Spleen (tissue), 7 donors: ENCODE measurements at regions not wholly inside any gene's neighbourhood (a gene's known extent, or its start where the extent isn't known, plus 50 kb on each side); places are given as distances from the start of the nearest gene placed in this dataset.

Source experiments
- CTCF ChIP-seq, 11 experiments: fragments of 200-600 bp in 7 of 11; fragments of 450-650 bp in 4 of 11; sonication (generic) in 4 of 11; IDR thresholded peaks in 8 of 11; conservative IDR thresholded peaks in 3 of 11; 1 replicate in 7 of 11; 2 replicates in 4 of 11; pipeline versions ENCODE4 v1.4.0 to v1.8.0; 2016 to 2021; ENCODE audit warnings: antibody characterized with exemption in 11 of 11, inconsistent platforms in 4 of 11, mild to moderate bottlenecking in 1 of 11
- POLR2A ChIP-seq, 3 donors: fragments of 450-650 bp; IDR thresholded peaks; one replicate each; pipeline ENCODE4 v1.5.1; 2017; ENCODE audit warnings: antibody characterized with exemption in 3 of 3, mild to moderate bottlenecking in 1 of 3
- POLR2AphosphoS5 ChIP-seq, 3 donors: sonication (generic); formaldehyde crosslinking; IDR thresholded peaks; one replicate each; pipeline ENCODE4 v1.5.1; 2017; ENCODE audit warnings: antibody characterized with exemption in 3 of 3
- donor health status: DM: no; HTN: no; CAD: no; lungs with moderate emphysema.
- donor health status: DM: no; HTN: no; CAD: no.
- donor health status: DM: no; HTN: no; CAD: no.

DNA sequence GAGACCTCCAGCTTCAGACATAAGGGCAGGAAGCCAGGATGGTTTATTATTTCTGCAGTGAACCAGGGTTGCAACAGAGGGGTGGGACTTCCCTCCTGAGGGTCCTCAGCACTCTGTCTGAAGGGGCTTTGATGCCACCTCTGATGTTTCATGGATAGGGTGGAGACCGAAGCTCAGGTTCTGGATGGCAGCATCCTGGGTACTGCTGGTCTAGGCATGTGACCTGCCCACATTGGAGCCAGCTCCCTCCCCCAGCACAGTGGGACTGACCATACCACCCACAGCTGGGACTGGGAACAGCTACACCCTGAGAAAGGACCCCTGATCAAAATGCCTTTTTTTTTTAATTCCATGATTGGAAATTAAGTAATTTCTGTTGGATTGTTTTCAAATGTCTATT is 355.2 kb downstream of the ZNF516 start:
- no peak for TF ChIP-seq CTCF (IDR thresholded peaks at IDR 0.05 in 8 of 11, conservative IDR thresholded peaks at IDR 0.05 in 3 of 11)
- TF ChIP-seq POLR2A (IDR thresholded peaks at IDR 0.05) = no peak
- no peak for TF ChIP-seq POLR2AphosphoS5 (IDR thresholded peaks at IDR 0.05)
